Hematopoietic multipotent progenitor cell treated with erythropoietin and hydrocortisone succinate and interleukin-3 and kit ligand, for 15 days (in vitro differentiated cells): ENCODE measurements at regions not wholly inside any gene's neighbourhood (a gene's known extent, or its start where the extent isn't known, plus 50 kb on each side); places are given as distances from the start of the nearest gene placed in this dataset.

Source experiments
- DNase-seq: peaks from one replicate; pipeline ENCODE4 v3.0.0-alpha.2; 2015; ENCODE audit warnings: low spot score

- no peak for DNase-seq
These were observed 369.8 kb downstream of the TMEM232 start for GRCh38 chr5:110356677-110357076.

- DNase-seq = no peak
These were observed 367.2 kb downstream of the TMEM232 start for GRCh38 chr5:110359221-110359620.

GRCh38 chr5:110361471-110361870 is 365.0 kb downstream of the TMEM232 start:
- no peak for DNase-seq

GRCh38 chr5:110362261-110362660 is 364.2 kb downstream of the TMEM232 start:
- no peak for DNase-seq

GRCh38 chr5:110366716-110367115 is 359.8 kb downstream of the TMEM232 start:
- DNase-seq = no peak
